GM19452 (cell line): ENCODE measurements at regions not wholly inside any gene's neighbourhood (a gene's known extent, or its start where the extent isn't known, plus 50 kb on each side); places are given as distances from the start of the nearest gene placed in this dataset.

Experiments
- ATAC-seq: cut with Tn5 transposase; IDR thresholded peaks from one replicate; pipeline ENCODE4 v1.9.1; 2021; ENCODE audit not compliant: unreplicated experiment

DNA sequence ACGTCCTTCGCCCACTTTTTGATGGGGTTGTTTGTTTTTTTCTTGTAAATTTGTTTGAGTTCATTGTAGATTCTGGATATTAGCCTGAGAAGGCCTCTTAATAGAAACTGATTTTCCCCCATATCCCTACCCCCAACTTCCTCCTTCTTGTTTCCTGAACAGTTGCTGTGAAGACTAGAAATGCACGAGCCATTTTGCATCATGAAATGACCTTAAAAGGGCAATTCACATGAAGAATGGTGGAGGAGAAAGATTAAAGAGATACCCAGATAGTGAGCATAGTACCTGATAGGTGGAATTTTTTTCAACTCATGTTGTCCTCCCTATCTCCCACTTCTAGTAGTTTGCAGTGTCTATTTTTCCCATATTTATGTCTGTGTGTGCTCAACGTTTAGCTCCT is 55.2 kb upstream of the KCNH8 start:
- ATAC-seq = no peak

DNA sequence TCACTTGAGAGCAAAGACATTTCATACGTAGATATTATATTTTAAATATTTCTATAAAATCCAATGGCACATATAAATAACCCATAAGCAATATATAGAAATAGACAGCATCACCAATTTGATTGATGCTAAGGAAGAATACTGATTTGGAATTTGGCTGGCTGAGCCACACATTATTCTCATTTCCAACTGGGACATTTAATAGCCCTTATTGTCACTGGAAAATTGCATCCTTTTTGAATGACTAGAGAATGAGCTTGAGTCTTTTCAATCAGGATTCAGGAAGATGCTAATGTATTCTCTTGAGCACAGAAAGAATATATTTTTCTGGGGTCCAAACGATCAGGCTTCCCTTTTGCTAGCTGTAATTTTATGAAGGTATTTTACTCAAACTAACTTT is 70.9 kb upstream of the KCNH8 start:
- ATAC-seq = no peak

DNA sequence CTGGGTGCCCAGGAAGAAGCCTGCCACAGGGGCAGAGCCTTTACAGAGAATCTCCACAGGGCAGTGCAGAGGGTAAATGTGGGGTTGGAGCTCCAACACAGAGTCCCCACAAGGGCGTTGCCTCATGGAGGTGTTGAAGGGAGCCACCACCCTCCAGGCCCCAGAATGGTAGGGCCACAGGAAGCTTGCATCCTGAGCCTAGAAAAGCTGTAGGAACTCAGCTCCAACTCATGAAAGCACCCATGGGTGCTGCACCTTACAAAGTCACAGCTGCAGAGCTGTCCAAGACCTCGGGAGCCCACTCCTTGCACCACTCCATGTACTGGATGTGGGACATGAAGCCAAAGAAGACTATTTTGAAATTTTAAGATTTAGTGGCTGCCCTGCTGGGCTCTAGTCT is 73.3 kb upstream of the KCNH8 start:
- ATAC-seq = no peak

DNA sequence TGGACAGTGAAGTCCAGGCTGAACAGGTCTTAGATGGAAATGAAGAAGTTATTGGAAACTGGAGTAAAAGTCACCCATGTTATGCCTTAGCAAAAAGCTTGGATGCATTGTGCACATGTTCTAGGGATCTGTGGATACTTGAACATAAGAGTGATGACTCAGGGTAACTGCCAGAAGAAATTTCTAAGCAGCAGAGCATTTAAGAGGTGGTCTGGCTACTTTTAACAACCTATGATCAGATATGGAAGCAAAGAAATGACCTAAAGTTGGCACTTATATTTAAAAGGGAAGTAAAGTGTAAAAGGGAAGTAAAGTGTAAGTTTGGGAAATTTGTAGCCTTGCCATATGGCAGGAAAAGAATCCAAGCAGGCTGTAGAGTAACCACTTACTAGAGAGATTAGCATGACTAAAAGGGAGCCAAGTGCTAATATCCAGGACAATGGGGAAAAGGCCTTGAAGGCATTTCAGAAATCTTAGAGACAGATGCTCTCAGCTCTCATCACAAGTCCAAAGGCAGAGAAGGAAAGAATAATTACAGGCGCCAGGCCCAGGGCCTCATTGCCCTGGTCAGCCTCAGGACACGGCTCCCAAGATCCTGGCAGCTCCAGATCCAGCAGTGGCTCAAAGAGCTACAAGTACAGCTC is 73.9 kb upstream of the KCNH8 start:
- ATAC-seq = no peak

DNA sequence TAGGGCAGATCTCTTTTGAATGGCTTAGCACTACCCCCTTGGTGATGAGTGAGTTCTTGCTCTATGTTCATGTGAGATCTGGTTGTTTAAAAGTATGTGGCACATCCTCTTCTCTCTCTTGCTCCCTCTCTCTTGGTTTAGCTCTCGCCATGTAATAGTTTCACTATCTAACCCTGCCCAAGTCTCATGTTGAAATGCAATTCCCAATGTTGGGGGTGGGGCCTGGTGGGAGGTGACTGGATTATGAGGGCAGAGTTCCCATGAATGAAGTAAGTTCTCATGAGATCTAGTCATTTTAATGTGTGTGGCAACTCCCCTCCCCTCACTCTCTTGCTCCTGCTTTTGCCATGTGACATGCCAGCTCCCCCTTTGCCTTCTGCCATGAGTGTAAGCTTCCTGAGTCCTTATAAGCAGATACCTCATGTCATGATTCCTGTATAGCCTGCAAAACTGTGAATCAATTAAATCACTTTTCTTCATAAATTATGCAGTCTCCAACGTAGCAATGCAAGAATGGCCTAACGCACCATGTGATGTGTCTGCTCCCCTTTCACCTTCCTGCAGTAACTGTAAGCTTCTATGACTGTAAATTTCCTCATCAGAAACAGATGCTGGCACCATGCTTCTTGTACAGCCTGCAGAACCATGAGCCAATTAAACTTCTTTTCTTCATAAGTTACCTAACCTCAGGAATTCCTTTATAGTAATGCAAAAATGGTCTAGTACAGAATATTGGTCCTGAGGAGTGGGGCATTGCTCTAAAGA is 74.8 kb upstream of the KCNH8 start:
- no peak for ATAC-seq

DNA sequence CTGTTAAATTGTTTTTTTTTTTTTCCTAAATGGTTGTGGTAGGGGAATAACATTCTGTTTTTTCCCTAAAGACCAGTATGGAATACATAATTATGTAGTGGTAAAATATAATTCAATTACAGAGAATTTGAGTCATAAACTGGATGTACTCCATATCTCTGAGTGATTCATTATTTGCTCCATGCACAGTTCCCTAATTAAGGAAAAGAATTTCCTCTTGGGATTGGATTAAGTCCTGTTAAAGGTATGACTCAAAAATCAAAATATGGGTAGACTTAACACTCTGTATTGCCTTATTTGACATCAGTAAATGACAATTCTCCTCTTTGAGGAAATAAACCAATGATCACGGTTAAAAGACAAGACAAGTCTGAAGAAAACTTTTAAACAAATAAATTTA is 78.0 kb upstream of the KCNH8 start:
- ATAC-seq = no peak

DNA sequence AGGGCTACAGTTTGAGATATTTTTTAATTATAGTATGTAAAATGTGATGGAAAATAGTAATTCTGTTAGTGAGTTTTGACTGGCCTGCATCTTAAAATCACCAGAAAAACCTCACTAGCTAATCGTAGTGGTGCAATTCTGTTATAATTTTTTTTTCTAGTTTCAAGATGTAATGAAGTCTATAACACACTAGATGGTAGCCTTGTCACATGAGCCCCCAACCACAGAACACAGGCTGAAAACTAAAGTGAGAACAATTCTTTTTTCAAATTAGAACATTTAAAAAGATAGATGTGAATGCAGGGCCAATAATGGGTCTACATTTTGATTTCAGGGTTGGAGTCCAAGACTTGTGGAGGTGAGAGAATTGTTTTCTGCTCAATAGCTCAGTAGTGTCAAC is 83.3 kb upstream of the KCNH8 start:
- ATAC-seq = no peak

DNA sequence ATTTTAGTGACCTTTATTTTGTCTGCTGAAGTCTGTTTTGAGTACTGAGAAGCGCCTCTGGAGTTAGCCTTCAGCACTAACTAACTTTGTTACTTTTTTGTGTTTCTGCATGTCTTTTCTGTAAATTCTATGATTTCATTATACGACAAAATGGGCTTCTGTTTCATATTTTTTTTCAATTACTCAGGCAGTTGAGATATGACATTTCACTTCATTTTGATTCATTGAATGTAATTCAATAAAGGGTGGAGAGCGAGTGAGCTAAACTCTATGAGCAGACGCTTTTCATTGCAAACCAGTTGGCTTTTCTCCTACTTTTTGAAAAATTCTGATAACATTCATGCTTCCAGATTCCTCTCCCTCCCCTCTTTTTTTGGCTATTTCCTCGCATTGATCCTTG is 84.4 kb upstream of the KCNH8 start:
- no peak for ATAC-seq

DNA sequence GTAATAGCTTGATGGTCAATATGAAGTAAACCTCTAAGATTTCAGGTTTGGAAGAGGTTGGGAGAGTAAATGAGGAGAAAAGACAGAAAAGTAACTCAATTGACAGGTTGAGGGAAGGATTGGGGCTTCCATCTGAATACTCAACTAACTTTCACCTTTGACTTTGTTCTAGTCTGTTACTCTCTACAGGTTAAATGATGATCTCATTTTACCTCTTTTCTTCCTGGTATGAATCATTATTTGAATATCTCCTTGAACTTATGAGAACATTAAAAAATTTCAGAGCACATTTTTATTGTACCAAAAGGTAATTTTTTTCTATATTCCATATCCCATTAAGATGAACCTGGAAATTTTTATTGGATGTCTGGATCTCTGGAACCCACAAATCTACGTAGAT is 87.9 kb upstream of the KCNH8 start:
- no peak for ATAC-seq

DNA sequence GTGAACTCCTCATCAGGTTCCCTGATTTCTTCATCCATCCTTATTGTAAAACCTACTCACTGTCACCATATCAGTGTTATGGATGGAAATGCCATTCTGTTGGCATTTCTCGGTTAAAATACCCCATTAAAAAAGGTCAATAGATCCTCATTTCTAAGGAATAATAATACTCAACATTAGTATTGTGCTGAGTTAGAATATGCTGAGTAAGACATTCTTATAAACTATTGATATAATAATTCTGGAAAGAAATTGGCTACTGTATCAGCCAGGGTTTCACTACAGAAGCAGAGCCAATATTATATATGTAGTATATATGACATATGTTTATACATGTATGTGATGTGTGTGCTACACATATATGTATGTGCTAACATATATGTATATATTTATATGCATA is 95.4 kb upstream of the KCNH8 start:
- no peak for ATAC-seq

DNA sequence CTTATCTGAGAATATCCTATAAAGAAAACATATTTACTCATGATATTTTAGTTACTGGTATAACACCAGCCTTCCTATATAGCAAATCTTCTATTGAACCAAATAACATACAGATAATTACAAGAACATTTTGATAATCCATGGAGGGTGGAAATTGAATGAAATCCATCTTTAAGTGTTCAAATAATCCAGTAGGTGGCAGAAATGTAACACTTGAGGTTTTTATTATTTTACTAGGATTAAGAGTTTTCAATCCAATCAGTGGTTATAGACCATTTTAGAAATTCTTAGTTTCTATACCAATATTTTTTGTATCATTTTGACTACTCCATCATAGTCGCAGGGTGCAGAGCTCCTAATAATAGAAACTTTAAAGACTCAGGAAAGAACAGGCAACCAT is 101.9 kb upstream of the KCNH8 start:
- no peak for ATAC-seq

DNA sequence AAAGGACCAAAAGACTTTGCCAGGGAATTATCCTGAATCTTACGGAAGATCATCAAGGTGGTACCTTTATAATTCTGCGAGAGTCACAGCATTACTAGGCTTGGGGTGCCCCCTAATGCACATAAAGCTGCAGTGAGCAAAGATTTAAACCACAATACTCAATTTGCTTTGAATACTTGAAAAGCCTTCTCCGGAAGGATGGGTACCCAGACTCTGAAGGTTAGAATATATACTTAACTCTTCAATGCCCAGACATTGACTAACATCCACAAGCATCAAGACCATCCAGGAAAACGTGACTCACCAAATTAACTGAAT is 117.8 kb upstream of the KCNH8 start:
- no peak for ATAC-seq

DNA sequence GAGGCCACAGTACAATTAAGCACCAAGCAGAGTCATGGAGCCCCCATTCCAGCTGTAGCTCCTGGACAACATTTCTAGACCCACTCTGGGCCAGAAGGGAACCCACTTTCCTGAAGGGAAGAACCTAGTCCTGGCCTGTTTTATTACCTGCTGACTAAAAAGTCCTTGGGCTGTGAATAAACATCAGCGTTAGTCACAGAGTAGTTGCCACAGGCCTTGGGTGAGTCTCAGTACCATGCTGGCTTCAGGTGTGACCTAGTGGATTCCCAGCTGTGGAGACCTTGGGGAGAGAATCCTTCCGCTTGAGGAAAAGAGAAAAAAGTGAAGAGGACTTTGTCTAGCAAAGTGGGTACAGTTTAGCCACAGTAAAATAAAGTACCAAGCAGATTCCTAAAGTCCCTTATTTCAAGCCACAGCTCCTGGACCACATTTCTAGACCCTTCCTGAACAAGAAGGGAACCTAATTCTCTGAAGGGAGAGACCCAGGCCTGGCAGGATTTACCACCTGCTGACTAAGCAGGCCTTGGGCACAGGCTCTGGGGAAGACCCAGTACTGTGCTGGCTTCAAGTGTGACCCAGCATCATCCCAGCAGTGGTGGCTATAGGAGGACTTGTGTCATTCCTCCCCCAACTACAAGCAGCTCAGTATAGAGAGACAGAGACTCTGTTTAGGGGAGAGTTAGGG is 118.3 kb upstream of the KCNH8 start:
- ATAC-seq = no peak

DNA sequence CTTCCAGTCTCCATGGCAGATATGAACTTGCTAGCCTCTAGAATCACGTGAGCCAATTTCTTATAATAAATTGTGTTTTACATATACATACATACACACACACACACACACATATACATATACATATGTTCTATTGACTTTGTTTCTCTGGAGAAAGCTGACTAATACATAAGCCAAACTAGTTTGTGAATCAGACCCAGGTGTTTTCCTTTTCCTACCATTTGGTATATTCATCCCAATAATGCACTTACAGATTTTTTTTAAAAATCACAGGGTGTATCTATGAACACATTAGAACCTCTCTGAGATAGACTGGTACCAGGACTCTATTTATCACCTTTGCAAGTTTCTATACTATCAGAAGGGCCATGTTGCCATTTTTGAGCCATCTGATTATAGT is 122.9 kb upstream of the KCNH8 start:
- no peak for ATAC-seq

DNA sequence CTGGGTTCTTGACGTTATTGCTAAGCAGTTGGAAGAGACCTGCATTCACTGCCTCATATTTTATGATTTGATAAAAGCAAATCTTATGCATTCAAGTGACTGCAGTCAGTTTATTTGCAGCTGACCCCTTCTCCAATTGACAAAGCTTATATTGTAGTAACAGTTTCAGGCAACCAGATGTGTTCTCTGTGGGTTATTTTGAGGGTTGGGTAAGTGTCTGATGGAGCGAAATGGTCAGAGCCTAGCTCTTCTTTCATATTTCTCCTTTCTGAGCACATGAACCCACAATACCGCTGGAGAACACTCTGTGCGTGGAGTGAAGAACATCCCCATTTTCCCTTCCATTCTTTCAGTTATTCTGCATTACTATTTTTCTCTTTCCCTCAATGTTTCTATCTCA is 125.8 kb upstream of the KCNH8 start:
- ATAC-seq = no peak

DNA sequence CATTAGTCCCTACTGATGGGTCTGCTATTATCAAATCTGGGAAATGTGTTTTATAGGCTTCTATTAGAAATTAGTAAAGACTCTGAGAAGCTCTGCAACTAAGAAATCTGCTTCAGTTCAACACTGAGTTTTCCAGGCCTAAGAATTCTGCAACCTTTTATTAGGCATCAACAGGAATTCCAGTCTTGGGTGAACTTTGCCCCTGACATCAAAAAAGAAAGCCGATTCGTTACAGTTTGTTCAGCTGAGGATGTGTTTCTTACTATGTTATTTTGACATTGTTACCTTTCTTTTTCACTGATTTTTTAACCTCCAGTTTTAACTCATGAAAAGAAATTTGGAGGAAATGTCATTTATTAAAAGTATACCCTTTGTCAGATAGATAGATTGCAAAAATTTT is 131.5 kb upstream of the KCNH8 start:
- no peak for ATAC-seq

DNA sequence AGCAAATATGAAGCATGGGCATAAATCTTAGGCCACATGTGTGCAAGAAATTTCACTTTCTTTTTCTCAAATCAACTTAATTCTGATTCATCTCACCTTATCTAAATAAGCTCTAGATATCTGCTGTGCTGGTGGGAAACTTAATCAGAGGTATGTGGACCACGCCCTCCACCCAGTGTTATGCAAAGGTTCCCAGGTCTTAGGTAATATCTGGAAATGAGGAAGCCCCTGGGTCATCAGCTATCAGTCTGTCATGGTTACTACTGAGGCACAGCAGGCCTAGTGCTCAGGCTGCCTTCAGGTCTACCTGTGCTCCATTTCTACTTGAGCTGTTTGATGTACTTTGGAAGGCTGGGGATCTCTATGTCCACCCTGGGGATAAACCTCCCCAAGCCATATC is 134.4 kb upstream of the KCNH8 start:
- ATAC-seq = no peak

DNA sequence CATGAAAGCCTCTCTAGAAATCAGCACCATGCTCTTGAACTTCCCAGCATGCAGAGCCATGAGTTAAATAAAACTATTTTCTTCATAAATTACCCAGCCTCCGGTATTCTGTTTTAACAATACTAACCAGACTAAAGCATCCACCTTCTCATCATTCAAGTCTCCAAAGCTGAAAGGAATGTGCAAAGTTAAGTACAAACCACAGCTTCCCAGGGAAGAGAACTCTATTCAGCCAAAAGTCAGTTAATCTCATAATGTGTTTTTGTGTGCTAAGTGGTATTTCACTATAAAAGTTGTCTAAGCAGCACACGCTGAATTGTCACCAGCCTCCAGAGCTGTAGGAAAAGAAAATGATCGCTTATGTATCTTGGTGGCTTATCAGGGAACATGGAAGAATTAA is 135.5 kb upstream of the KCNH8 start:
- ATAC-seq = no peak

DNA sequence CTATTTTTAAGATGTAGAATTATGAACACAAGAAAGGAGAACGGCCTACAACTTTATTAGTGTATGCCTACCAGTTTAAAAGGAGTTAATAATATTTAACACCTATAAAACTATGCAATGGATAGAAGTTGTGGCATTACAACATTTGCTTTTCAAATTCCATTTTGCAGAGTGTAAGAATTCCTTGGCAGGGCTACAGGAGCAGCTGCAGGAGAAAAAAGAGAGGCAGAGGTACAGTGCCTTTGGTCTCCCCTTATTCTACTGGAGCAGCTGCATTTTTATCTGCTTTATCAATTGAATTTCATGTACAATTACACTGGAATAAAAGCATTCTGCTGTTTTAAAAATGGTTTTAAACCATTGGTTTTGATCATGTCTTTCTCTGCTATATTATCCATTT is 145.7 kb upstream of the KCNH8 start:
- ATAC-seq = no peak

DNA sequence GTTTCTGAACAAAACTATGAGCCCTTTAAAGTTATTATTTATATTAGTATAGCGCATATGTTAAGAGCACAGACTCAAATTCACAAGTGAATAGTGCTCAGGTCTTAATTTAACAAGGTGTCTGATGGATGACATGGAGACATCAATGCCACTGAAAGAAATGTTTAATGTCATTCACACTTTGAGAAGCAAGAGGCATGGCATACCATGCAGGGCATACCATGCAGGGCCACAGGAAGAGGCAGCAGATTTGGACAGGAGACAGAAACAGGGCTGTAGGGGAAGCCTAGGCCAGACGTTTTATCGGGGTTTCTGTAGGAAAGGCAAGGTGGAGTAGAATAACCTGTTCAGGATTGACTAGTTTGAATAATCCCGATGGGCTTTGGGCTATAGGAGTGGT is 150.2 kb upstream of the KCNH8 start:
- no peak for ATAC-seq

DNA sequence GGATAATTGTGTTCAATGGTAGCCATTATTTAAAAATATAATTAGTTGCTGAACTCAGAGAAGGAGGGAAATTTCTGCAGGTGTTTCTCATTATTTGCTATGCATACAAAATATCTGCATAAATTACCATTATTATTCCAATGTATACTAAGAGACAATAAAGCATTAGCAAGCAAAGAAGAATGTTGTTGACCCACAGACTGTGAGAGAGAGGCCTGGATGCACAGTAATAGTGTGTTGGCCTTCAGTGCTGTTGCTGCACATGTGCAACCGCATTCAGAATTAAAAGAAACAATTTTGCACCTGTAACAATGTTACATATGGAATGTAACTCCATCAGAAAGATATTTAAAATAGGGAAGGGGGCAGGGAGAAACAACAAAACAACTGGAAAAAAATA is 155.6 kb upstream of the KCNH8 start:
- ATAC-seq = no peak

DNA sequence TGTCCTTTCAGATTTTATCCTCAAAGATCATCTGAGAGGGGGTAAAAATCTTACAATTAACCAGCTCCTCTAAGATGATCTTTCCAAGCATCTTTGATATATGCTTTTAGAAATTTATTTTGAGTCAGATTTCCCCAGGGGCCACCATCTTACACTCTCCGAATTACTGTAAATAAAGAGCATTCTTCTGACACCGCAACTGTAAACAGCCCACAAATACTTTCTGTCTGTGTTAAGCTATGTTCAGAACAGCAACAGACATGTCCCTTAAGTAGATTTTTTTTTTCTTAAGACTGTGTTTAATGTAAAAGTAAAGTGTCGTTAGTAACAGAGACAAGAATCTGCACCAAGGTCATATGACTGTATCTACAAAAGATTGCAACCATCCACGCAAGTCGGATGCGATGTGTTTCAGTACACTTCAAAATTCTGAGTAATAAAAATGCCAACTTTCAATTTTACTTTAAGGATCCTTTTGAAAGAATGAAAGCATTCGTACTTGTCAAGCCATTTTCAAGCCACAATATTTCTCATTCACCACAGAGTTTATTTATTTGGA is 159.0 kb upstream of the KCNH8 start:
- ATAC-seq = no peak
